ENCODE measurements at regions not wholly inside any gene's neighbourhood (a gene's known extent, or its start where the extent isn't known, plus 50 kb on each side); places are given as distances from the start of the nearest gene placed in this dataset.

DNA sequence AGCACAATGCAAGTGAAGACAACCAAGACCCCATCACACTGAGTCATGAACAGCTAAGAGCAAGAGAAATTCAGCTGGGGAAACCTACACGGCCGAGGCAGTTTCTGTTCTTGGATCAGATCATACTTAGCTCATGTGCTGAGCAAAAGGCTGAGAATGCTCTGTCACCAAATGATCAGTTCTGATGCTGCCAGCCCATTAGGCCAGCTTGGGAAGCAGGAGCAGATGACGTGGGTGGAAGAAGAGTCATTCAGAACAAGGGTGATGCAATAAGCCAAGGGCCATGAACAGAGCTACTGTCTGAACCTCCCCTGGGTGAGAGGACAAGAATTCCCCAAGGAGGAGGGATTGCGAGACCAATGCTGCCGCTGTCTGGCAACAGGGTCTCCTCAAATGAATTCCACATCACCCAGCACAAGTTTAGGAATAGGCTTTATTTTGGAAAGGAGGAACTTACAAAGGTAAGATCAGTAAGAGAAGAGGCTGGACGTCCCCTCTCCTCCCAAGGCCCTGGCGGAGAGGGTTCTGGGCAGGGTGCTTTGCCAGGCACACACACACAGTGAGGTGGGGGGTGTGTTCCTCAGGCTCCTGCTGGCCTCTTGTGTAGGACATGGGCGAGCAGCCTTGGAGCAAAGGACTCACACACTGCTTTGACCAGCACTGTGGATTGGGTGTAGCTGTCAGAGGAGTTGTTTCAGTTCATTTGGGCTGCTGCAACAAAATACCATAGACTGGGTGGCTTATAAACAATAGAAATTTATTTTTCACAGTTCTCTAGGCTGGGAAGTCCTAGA is 65.6 kb upstream of the CTXND1 start:
- H2AK9ac ChIP-seq (replicated peaks; ENCODE audit: low read depth, low read length, poor library complexity) = no peak overlapping the region
- no TSS peak for BruUV-seq (replicated peaks)
- no peaks in the 10 kb centered on the region for H3K27me3 ChIP-seq (ENCODE audit: control insufficient read depth, insufficient read depth, low read length)
- H2BK20ac ChIP-seq (ENCODE audit: low read depth, low read length) = peak overlapping the region; percentile 9
- H4K20me1 ChIP-seq (ENCODE audit: insufficient read depth, low read length) = no peaks in the 10 kb centered on the region
- no peak overlapping the region for H3K4me3 ChIP-seq (ENCODE audit: insufficient read depth, low read depth, low read length)
- peaks cover 6% of the 10 kb centered on the region; the same call in 1 of the 2 replicates for H3K9me1 ChIP-seq (ENCODE audit: insufficient read depth, low read length)
- peak; percentile 97 for ATAC-seq (ENCODE audit: low read depth)
- peak overlapping the region; percentile 3; the same call in 1 of the 3 replicates for H2BK15ac ChIP-seq (ENCODE audit: low read depth, low read length)
- no peak overlapping the region for H4K5ac ChIP-seq (ENCODE audit: low read depth, low read length)
- peak overlapping the region; percentile 70 for H3K4ac ChIP-seq (ENCODE audit: low read depth, low read length)
- no peak overlapping the region; the same call in 1 of the 2 replicates for H3K18ac ChIP-seq (ENCODE audit: low read depth, low read length)
- POLR2A ChIA-PET (ENCODE audit: unreplicated experiment) = no interaction called here
- WGBS, 2 experiments (ENCODE audit: extremely low coverage in 2 of 2, insufficient read length in 1 of 2) = 0% methylated on average over 3 of the region's 8 CpGs; no CpG with 5 or more reads in 1 of the 2 experiments
- H3K14ac ChIP-seq (replicated peaks; ENCODE audit: low read depth, low read length) = peak overlapping the region; percentile 42; the same call in 1 of the 2 replicates
- peak overlapping the region; percentile 57; the same call in 1 of the 2 replicates for H4K91ac ChIP-seq (ENCODE audit: insufficient read depth, low read depth, low read length)
- intact Hi-C loops (cut with micrococcal nuclease) (loop anchor here (10.0 kb wide), 1 partner anchor 457 kb away; the partner anchor contains the start of gene CEMIP), dilution Hi-C loops (cut with HindIII; ENCODE audit: low sequenced_read_pairs, unreplicated experiment) (no loop called here), in situ Hi-C loops (cut with MboI; ENCODE audit: low sequenced_read_pairs) (no loop called here)
- 0 out of 2 replicates have a peak, but pooled peaks have one; percentile 22 for TF ChIP-seq MAZ (IDR thresholded peaks at IDR 0.05; ENCODE audit: borderline replicate concordance, low read depth, low read length)
- TF ChIP-seq RCOR1 (IDR thresholded peaks at IDR 0.05; ENCODE audit: insufficient replicate concordance, low read length) = peak; percentile 31
- TF ChIP-seq BHLHE40 (IDR thresholded peaks at IDR 0.05; ENCODE audit: low read depth, low read length) = peak; percentile 54
- TF ChIP-seq RAD21 (IDR thresholded peaks at IDR 0.05; ENCODE audit: low read length) = no peak
- peak; percentile 55; the same call in 1 of the 2 replicates for TF ChIP-seq NFE2L2 (IDR thresholded peaks at IDR 0.05; ENCODE audit: low read depth, low read length)
- TF ChIP-seq MXI1 (IDR thresholded peaks at IDR 0.05; ENCODE audit: borderline replicate concordance, low read depth, low read length) = no peak
- peak; percentile 89 for TF ChIP-seq FOS (IDR thresholded peaks at IDR 0.05; ENCODE audit: low read depth, low read length)
- TF ChIP-seq CTCF (conservative IDR thresholded peaks at IDR 0.05; ENCODE audit: low read depth, low read length) = no peak
- TF ChIP-seq MAFK (IDR thresholded peaks at IDR 0.05; ENCODE audit: low read depth, low read length) = peak; percentile 31; the same call in 1 of the 2 replicates
- TF ChIP-seq CEBPB (IDR thresholded peaks at IDR 0.05; ENCODE audit: low read depth, low read length) = peak; percentile 100
- peak overlapping the region; percentile 71 for H2AFZ ChIP-seq (replicated peaks; ENCODE audit: low read length, poor library complexity)
- H2BK120ac ChIP-seq (ENCODE audit: low read depth, low read length) = peak overlapping the region; percentile 71
- no peaks in the 10 kb centered on the region for H3K79me1 ChIP-seq (ENCODE audit: low read depth in 1 of 2, low read length in 2 of 2)
- H3K9me3 ChIP-seq (ENCODE audit: control insufficient read depth, insufficient read depth, low read length) = no peaks in the 10 kb centered on the region
- DNase-seq = peak; percentile 98
- H3K4me2 ChIP-seq (ENCODE audit: low read depth, low read length) = peak overlapping the region; percentile 49; the same call in 1 of the 2 replicates
- H2AK5ac ChIP-seq (ENCODE audit: low read depth, low read length) = 0 out of 2 replicates have a peak overlapping the region, but pooled peaks have one; percentile 16
- H3K4me1 ChIP-seq (ENCODE audit: control insufficient read depth, insufficient read depth, low read length) = peaks cover 6% of the 10 kb centered on the region
- 0 out of 2 replicates have a peak overlapping the region, but pooled peaks have one; percentile 26 for H3K23ac ChIP-seq (ENCODE audit: low read depth, low read length)
- no peak overlapping the region for H3K9ac ChIP-seq (ENCODE audit: low read depth, low read length)
- no peak overlapping the region for H3K56ac ChIP-seq (ENCODE audit: extremely low read depth, insufficient read depth, low read length)
- no peaks in the 10 kb centered on the region for H3K36me3 ChIP-seq (ENCODE audit: control insufficient read depth, insufficient read depth, low read length)
- H2BK5ac ChIP-seq (ENCODE audit: low read depth, low read length, poor library complexity, severe bottlenecking) = peak overlapping the region; percentile 22
- CTCF ChIA-PET = no interaction called here
- H4K8ac ChIP-seq (ENCODE audit: low read depth in 2 of 2, low read length in 2 of 2) = peak overlapping the region in 1 of 2 experiments; percentile 39; a peak in 2 of 4 replicates
- no peak overlapping the region for H3K27ac ChIP-seq (ENCODE audit: insufficient read depth, low read length)
